ENCODE measurements at regions not wholly inside any gene's neighbourhood (a gene's known extent, or its start where the extent isn't known, plus 50 kb on each side); places are given as distances from the start of the nearest gene placed in this dataset.

DNA sequence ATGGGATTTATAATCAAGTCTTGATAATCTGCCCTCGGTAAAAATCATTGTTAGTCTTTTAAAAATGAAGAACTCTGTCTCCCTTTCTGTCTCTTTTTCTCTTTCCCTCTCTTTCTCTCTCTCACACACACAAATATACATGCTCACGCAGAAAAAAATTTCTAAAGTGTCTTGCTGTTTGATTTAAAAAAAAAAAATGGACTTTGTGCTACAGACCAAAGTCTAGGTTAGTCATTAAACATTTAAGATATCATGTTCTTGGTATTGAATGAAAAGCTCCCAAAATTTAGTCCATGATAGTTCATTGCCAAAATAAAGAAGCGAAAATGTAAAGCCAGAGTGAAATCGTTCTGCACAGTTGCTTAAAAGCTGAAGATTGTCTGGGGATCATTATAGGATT lies 665.8 kb downstream of the SORCS1 start:
- intact Hi-C loops (cut with micrococcal nuclease; ENCODE audit: unreplicated experiment): no loop called here
- Histone ChIP-seq H3K4me1 (ENCODE audit: insufficient read depth, low read length, poor library complexity, severe bottlenecking) (no peaks in the 10 kb centered on the region), H3K4me3 (ENCODE audit: low read depth, low read length, poor library complexity, severe bottlenecking) (no peak overlapping the region), H3K79me2 (ENCODE audit: insufficient read depth, low read depth, low read length) (no peaks in the 10 kb centered on the region), H2AFZ (ENCODE audit: low read length) (no peak overlapping the region), H3K4me2 (ENCODE audit: low read length) (no peak overlapping the region), H3K36me3 (ENCODE audit: insufficient read depth, low read length) (no peaks in the 10 kb centered on the region), H3K9me2 (ENCODE audit: insufficient read depth, low read length) (no peaks in the 10 kb centered on the region), H3K9me3 (ENCODE audit: low read length) (no peaks in the 10 kb centered on the region), H3K27ac (ENCODE audit: low read depth, low read length, poor library complexity, severe bottlenecking) (no peak overlapping the region), H4K20me1 (ENCODE audit: insufficient read depth, low read length) (no peaks in the 10 kb centered on the region)
- ChIA-PET POLR2A (interaction anchor here (0.6 kb wide), 1 partner anchor 1792 kb away, joined by 3 read pairs; no protein-coding TSS in a partner anchor), CTCF (ENCODE audit: unreplicated experiment) (no interaction called here)
- DNase-seq (ENCODE audit: low spot score): no peak
- BruUV-seq (replicated peaks): no TSS peak
- no peak for TF ChIP-seq EZH2phosphoT487 (IDR thresholded peaks at IDR 0.05; ENCODE audit: borderline replicate concordance, low read depth, low read length)
- TF ChIP-seq, protein P1, sequence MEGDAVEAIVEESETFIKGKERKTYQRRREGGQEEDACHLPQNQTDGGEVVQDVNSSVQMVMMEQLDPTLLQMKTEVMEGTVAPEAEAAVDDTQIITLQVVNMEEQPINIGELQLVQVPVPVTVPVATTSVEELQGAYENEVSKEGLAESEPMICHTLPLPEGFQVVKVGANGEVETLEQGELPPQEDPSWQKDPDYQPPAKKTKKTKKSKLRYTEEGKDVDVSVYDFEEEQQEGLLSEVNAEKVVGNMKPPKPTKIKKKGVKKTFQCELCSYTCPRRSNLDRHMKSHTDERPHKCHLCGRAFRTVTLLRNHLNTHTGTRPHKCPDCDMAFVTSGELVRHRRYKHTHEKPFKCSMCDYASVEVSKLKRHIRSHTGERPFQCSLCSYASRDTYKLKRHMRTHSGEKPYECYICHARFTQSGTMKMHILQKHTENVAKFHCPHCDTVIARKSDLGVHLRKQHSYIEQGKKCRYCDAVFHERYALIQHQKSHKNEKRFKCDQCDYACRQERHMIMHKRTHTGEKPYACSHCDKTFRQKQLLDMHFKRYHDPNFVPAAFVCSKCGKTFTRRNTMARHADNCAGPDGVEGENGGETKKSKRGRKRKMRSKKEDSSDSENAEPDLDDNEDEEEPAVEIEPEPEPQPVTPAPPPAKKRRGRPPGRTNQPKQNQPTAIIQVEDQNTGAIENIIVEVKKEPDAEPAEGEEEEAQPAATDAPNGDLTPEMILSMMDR (conservative IDR thresholded peaks at IDR 0.05; ENCODE audit: low read length): no peak

DNA sequence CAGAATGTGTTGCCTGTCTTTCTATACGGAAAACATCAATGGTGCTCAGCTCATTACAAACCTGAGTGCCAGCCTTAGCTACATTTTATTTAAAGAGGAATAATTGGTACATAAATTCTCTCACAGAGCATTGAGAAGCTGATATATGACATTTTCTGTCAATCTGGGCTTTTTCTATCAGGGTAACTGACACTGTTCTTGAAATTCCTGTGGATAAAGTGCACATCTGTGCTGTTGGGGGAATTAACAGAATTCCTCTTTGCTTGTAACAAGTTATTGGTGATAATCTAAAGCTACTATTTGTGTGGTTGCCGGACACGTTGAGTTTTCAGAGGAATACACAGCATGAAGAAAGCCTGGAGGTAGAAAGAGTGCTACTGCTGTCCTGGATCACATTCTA lies 668.6 kb downstream of the SORCS1 start:
- CTCF ChIA-PET (ENCODE audit: unreplicated experiment): no interaction called here
- Histone ChIP-seq H4K20me1 (ENCODE audit: insufficient read depth, low read length) (no peaks in the 10 kb centered on the region), H3K9me3 (ENCODE audit: low read length) (no peaks in the 10 kb centered on the region), H3K4me1 (ENCODE audit: insufficient read depth, low read length, poor library complexity, severe bottlenecking) (no peaks in the 10 kb centered on the region), H3K4me2 (ENCODE audit: low read length) (no peak overlapping the region), H2AFZ (ENCODE audit: low read length) (no peak overlapping the region), H3K36me3 (ENCODE audit: insufficient read depth, low read length) (no peaks in the 10 kb centered on the region), H3K9me2 (ENCODE audit: insufficient read depth, low read length) (no peaks in the 10 kb centered on the region), H3K27ac (ENCODE audit: low read depth, low read length, poor library complexity, severe bottlenecking) (no peak overlapping the region), H3K4me3 (ENCODE audit: low read depth, low read length, poor library complexity, severe bottlenecking) (no peak overlapping the region), H3K79me2 (ENCODE audit: insufficient read depth, low read depth, low read length) (no peaks in the 10 kb centered on the region)
- POLR2A ChIA-PET: no interaction called here
- no peak for DNase-seq (ENCODE audit: low spot score)
- intact Hi-C loops (cut with micrococcal nuclease; ENCODE audit: unreplicated experiment): no loop called here
- TF ChIP-seq EZH2phosphoT487 (IDR thresholded peaks at IDR 0.05; ENCODE audit: borderline replicate concordance, low read depth, low read length): no peak
- TF ChIP-seq, protein P1 (conservative IDR thresholded peaks at IDR 0.05; ENCODE audit: low read length): no peak
- BruUV-seq (replicated peaks): no TSS peak

DNA sequence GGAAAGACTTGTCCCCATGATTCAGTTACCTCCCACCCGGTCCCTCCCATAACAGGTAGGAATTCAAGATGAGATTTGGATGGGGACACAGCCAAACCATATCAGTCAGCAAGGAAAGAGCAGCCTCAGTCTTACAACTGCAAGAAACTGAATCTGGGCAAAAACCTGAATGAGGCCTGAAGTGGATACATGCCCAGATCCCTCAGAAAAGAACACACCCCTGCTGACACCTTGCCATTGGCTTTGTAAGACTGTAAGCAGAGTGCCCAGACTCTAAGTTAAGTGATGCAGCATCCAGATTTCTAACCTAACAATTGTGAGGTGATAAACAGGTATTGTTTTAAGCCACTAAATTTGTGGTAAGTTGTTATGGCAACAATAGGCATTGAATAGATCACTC lies 670.8 kb downstream of the SORCS1 start:
- Histone ChIP-seq H3K9me2 (ENCODE audit: insufficient read depth, low read length) (no peaks in the 10 kb centered on the region), H3K4me1 (ENCODE audit: insufficient read depth, low read length, poor library complexity, severe bottlenecking) (no peaks in the 10 kb centered on the region), H3K36me3 (ENCODE audit: insufficient read depth, low read length) (no peaks in the 10 kb centered on the region), H4K20me1 (ENCODE audit: insufficient read depth, low read length) (no peaks in the 10 kb centered on the region), H3K4me2 (ENCODE audit: low read length) (no peak overlapping the region), H3K4me3 (ENCODE audit: low read depth, low read length, poor library complexity, severe bottlenecking) (no peak overlapping the region), H3K27ac (ENCODE audit: low read depth, low read length, poor library complexity, severe bottlenecking) (no peak overlapping the region), H2AFZ (ENCODE audit: low read length) (no peak overlapping the region), H3K79me2 (ENCODE audit: insufficient read depth, low read depth, low read length) (no peaks in the 10 kb centered on the region), H3K9me3 (ENCODE audit: low read length) (no peaks in the 10 kb centered on the region)
- no TSS peak for BruUV-seq (replicated peaks)
- intact Hi-C loops (cut with micrococcal nuclease; ENCODE audit: unreplicated experiment): no loop called here
- no peak for TF ChIP-seq EZH2phosphoT487 (IDR thresholded peaks at IDR 0.05; ENCODE audit: borderline replicate concordance, low read depth, low read length)
- TF ChIP-seq, protein P1 (conservative IDR thresholded peaks at IDR 0.05; ENCODE audit: low read length): no peak
- DNase-seq (ENCODE audit: low spot score): no peak
- ChIA-PET CTCF (ENCODE audit: unreplicated experiment) (no interaction called here), POLR2A (no interaction called here)
